ENCODE measurements at regions not wholly inside any gene's neighbourhood (a gene's known extent, or its start where the extent isn't known, plus 50 kb on each side); places are given as distances from the start of the nearest gene placed in this dataset.

GRCh38 chr6:84486526-84486925 is 259.1 kb upstream of the CEP162 start:
- Histone ChIP-seq H3K79me2 (replicated peaks; ENCODE audit: insufficient read depth) (no peaks in the 10 kb centered on the region), H3K9me2 (ENCODE audit: insufficient read depth) (peaks cover 6% of the 10 kb centered on the region), H4K20me1 (replicated peaks; ENCODE audit: insufficient read depth) (no peaks in the 10 kb centered on the region), H3F3A (replicated peaks; ENCODE audit: low read depth) (no peaks in the 10 kb centered on the region), H2AFZ (no peak overlapping the region), H3K4me3 (no peak overlapping the region), H3K36me3 (ENCODE audit: insufficient read depth) (no peaks in the 10 kb centered on the region; the same call in 1 of the 2 replicates), H3K27me3 (ENCODE audit: insufficient read depth) (no peaks in the 10 kb centered on the region), H3K27ac (ENCODE audit: low read depth) (no peak overlapping the region), H3K4me2 (no peak overlapping the region), H3K4me1 (ENCODE audit: insufficient read depth) (no peaks in the 10 kb centered on the region)
- ATAC-seq (no peak), DNase-seq (ENCODE audit: low spot score) (no peak)
- H3K36me3 Mint-ChIP-seq (ENCODE audit: low read depth), result peaks cover 7% of the 10 kb centered on the region; the same call in 2 of the 3 replicates
- TF ChIP-seq ZNF462 (CRISPR knock-in tag; IDR thresholded peaks at IDR 0.05) (no peak), CTCF (conservative IDR thresholded peaks at IDR 0.05; ENCODE audit: low read depth in 2 of 2) (no peak), JUNB (IDR thresholded peaks at IDR 0.05; ENCODE audit: unreplicated experiment) (no peak), CREB1 (CRISPR knock-in tag; IDR thresholded peaks at IDR 0.05; ENCODE audit: low read depth) (no peak), EZH2phosphoT487 (IDR thresholded peaks at IDR 0.05; ENCODE audit: unreplicated experiment) (no peak), NANOG (IDR thresholded peaks at IDR 0.05; ENCODE audit: borderline replicate concordance) (no peak), ETS1 (IDR thresholded peaks at IDR 0.05) (no peak), ZNF114 (CRISPR knock-in tag; IDR thresholded peaks at IDR 0.05) (no peak), EZH2 (IDR thresholded peaks at IDR 0.05; ENCODE audit: low read depth, unreplicated experiment) (no peak), ZNF331 (CRISPR knock-in tag; IDR thresholded peaks at IDR 0.05; ENCODE audit: low read depth) (no peak), REST (IDR thresholded peaks at IDR 0.05; ENCODE audit: unreplicated experiment) (no peak), POLR2AphosphoS5 (IDR thresholded peaks at IDR 0.05; ENCODE audit: low read depth) (no peak), STAT1 (IDR thresholded peaks at IDR 0.05; ENCODE audit: unreplicated experiment) (no peak)
- H3K9me3 Mint-ChIP-seq, result peaks cover 25% of the 10 kb centered on the region
- peaks cover 2% of the 10 kb centered on the region for H3K27me3 Mint-ChIP-seq (ENCODE audit: insufficient read depth, low read depth, poor library complexity)
- H3K27ac Mint-ChIP-seq, result no peak overlapping the region
- no peak overlapping the region for H3K4me3 Mint-ChIP-seq
- no peaks in the 10 kb centered on the region for H3K4me1 Mint-ChIP-seq
